CD14-positive monocyte (primary cell): ENCODE measurements at regions not wholly inside any gene's neighbourhood (a gene's known extent, or its start where the extent isn't known, plus 50 kb on each side); places are given as distances from the start of the nearest gene placed in this dataset.

ENCODE experiments used
- DNase-seq, 3 donors: peaks; one replicate each; pipeline ENCODE4 v3.0.0-alpha.2; 2011 to 2022
- H2AFZ ChIP-seq: 2 replicates; pipeline ENCODE4 v1.6.0; 2012; ENCODE audit warnings: mild to moderate bottlenecking, low read depth, low read length, inconsistent platforms; ENCODE audit not compliant: insufficient read depth, poor library complexity, severe bottlenecking
- H3K27ac ChIP-seq, 2 donors: 1 replicate in 1 of 2; 2 replicates in 1 of 2; pipeline ENCODE4 v1.5.1; 2012 to 2013; ENCODE audit warnings: low read length in 2 of 2, control low read depth in 1 of 2, inconsistent platforms in 1 of 2, low read depth in 1 of 2, mild to moderate bottlenecking in 1 of 2
- H3K27me3 ChIP-seq, 2 donors: one replicate each; pipeline versions ENCODE4 v1.6.0 to v1.6.1; 2011 to 2013; ENCODE audit warnings: low read length in 2 of 2; ENCODE audit not compliant: control insufficient read depth in 2 of 2, insufficient read depth in 2 of 2
- H3K36me3 ChIP-seq, 2 donors: replicated peaks in 1 of 2; 1 replicate in 1 of 2; 2 replicates in 1 of 2; pipeline versions ENCODE4 v1.5.1 to v1.6.1; 2012 to 2013; ENCODE audit warnings: low read length in 2 of 2, control low read depth in 1 of 2, inconsistent platforms in 1 of 2, mild to moderate bottlenecking in 1 of 2; ENCODE audit not compliant: insufficient read depth in 2 of 2, control insufficient read depth in 1 of 2
- H3K4me1 ChIP-seq, 2 donors: 1 replicate in 1 of 2; 2 replicates in 1 of 2; pipeline versions ENCODE4 v1.5.1 to v1.6.1; 2012 to 2013; ENCODE audit warnings: low read length in 2 of 2, control low read depth in 1 of 2, inconsistent platforms in 1 of 2, mild to moderate bottlenecking in 1 of 2, moderate library complexity in 1 of 2; ENCODE audit not compliant: insufficient read depth in 2 of 2, control insufficient read depth in 1 of 2
- H3K4me2 ChIP-seq: replicated peaks from 2 replicates; pipeline ENCODE3; 2012; ENCODE audit warnings: low read length, moderate library complexity, mild to moderate bottlenecking; ENCODE audit not compliant: poor library complexity, severe bottlenecking; ENCODE audit errors: extremely low read depth
- H3K4me3 ChIP-seq, 3 experiments: fragments of 200-600 bp in 1 of 3; sonication (generic) in 1 of 3; replicated peaks in 1 of 3; 1 replicate in 2 of 3; 2 replicates in 1 of 3; pipeline ENCODE4 v1.5.1; 2011 to 2013; ENCODE audit warnings: low read length in 3 of 3, mild to moderate bottlenecking in 3 of 3, control low read depth in 2 of 3, low read depth in 2 of 3, inconsistent platforms in 1 of 3, moderate library complexity in 1 of 3
- H3K79me2 ChIP-seq: 2 replicates; pipeline ENCODE4 v1.6.0; 2012; ENCODE audit warnings: mild to moderate bottlenecking, control low read depth, inconsistent platforms, low read length, moderate library complexity; ENCODE audit not compliant: insufficient read depth
- H3K9ac ChIP-seq: 2 replicates; pipeline ENCODE4 v1.6.0; 2017; ENCODE audit warnings: low read length, mild to moderate bottlenecking; ENCODE audit not compliant: insufficient read depth, poor library complexity, severe bottlenecking
- H3K9me3 ChIP-seq, 2 donors: replicated peaks in 1 of 2; 1 replicate in 1 of 2; 2 replicates in 1 of 2; pipeline versions ENCODE4 v1.5.1 to v1.6.1; 2012 to 2013; ENCODE audit warnings: low read length in 2 of 2, control low read depth in 1 of 2; ENCODE audit not compliant: control insufficient read depth in 1 of 2, insufficient read depth in 1 of 2
- H4K20me1 ChIP-seq: 2 replicates; pipeline ENCODE4 v1.6.0; 2012; ENCODE audit warnings: mild to moderate bottlenecking, low read length, control low read depth, moderate library complexity; ENCODE audit not compliant: insufficient read depth
- H3K27ac Mint-ChIP-seq, 7 donors: one replicate each; pipeline ENCODE4 v1.8.0; 2020; ENCODE audit warnings: mild to moderate bottlenecking in 7 of 7, mixed read lengths in 7 of 7, moderate library complexity in 6 of 7, inconsistent platforms in 2 of 7
- H3K27me3 Mint-ChIP-seq, 3 donors: one replicate each; pipeline ENCODE4 v1.8.0; 2021 to 2022; ENCODE audit warnings: low read depth in 3 of 3, mild to moderate bottlenecking in 3 of 3, mixed read lengths in 3 of 3, moderate library complexity in 3 of 3, inconsistent platforms in 1 of 3
- H3K36me3 Mint-ChIP-seq, 2 donors: one replicate each; pipeline ENCODE4 v1.8.0; 2020; ENCODE audit warnings: mixed read lengths in 2 of 2, inconsistent platforms in 1 of 2, mild to moderate bottlenecking in 1 of 2
- H3K4me1 Mint-ChIP-seq: one replicate; pipeline ENCODE4 v1.8.0; 2020; ENCODE audit warnings: mild to moderate bottlenecking, mixed read lengths
- H3K4me3 Mint-ChIP-seq, 2 donors: one replicate each; pipeline ENCODE4 v1.8.0; 2020; ENCODE audit warnings: mild to moderate bottlenecking in 2 of 2, mixed read lengths in 2 of 2, moderate library complexity in 1 of 2
- H3K9me3 Mint-ChIP-seq, 7 donors: one replicate each; pipeline ENCODE4 v1.8.0; 2020 to 2022; ENCODE audit warnings: mixed read lengths in 7 of 7, mild to moderate bottlenecking in 6 of 7, moderate library complexity in 6 of 7, inconsistent platforms in 2 of 7
- CTCF ChIP-seq: fragments of 200-600 bp; IDR thresholded peaks from one replicate; pipeline ENCODE4 v1.8.0; 2022; ENCODE audit warnings: antibody characterized with exemption, mild to moderate bottlenecking
- WGBS: methylation state at CpG from one replicate; pipeline ENCODE4 v1.1.5; 2013; ENCODE audit warnings: missing lambda C conversion rate; ENCODE audit not compliant: insufficient coverage; 5-methylcytosine and 5-hydroxymethylcytosine counted together
- intact Hi-C, 2 donors: fragments of 100-400 bp; cut with micrococcal nuclease; formaldehyde crosslinking; loops; one replicate each; pipeline versions ENCODE4 v1.15.0 to v1.15.1; 2023

- Mint-ChIP-seq H3K4me1 (no peaks in the 10 kb centered on the region), H3K36me3 (no peaks in the 10 kb centered on the region), H3K27me3 (peaks cover 0 to 2% (median 1%) of the 10 kb centered on the region in 3 donors), H3K9me3 (peaks cover 0 to 2% (median 0%) of the 10 kb centered on the region in 7 donors), H3K27ac (no peak overlapping the region), H3K4me3 (no peak overlapping the region)
- Histone ChIP-seq H4K20me1 (no peaks in the 10 kb centered on the region), H3K27ac (no peak overlapping the region), H3K9ac (no peak overlapping the region), H3K9me3 (peaks cover 0 to 2% of the 10 kb centered on the region in 2 donors), H3K4me1 (no peaks in the 10 kb centered on the region), H3K4me3 (no peak overlapping the region), H3K79me2 (no peaks in the 10 kb centered on the region), H3K4me2 (no peak overlapping the region), H3K27me3 (no peaks in the 10 kb centered on the region), H2AFZ (no peak overlapping the region), H3K36me3 (no peaks in the 10 kb centered on the region)
- no peak for DNase-seq
- no peak for TF ChIP-seq CTCF
- WGBS = 80% methylated on average over 1 of the region's 5 CpGs
- intact Hi-C loops = no loop called here
These were observed 1168.7 kb upstream of the SEMA6A start for GRCh38 chr5:117743337-117743736.

GRCh38 chr5:117741655-117742206 is 1167.1 kb upstream of the SEMA6A start:
- Histone ChIP-seq H3K4me3 (no peak overlapping the region), H3K36me3 (no peaks in the 10 kb centered on the region), H3K79me2 (no peaks in the 10 kb centered on the region), H3K27me3 (no peaks in the 10 kb centered on the region), H3K4me2 (no peak overlapping the region), H3K27ac (no peak overlapping the region), H3K9me3 (no peaks in the 10 kb centered on the region), H4K20me1 (no peaks in the 10 kb centered on the region), H3K9ac (no peak overlapping the region), H3K4me1 (no peaks in the 10 kb centered on the region), H2AFZ (no peak overlapping the region)
- intact Hi-C loops = no loop called here
- Mint-ChIP-seq H3K4me3 (no peak overlapping the region), H3K9me3 (peaks cover 0 to 8% (median 0%) of the 10 kb centered on the region in 7 donors), H3K36me3 (no peaks in the 10 kb centered on the region), H3K4me1 (no peaks in the 10 kb centered on the region), H3K27ac (peak overlapping the region in 1 of 7 donors; percentile 80), H3K27me3 (peaks cover 0 to 3% (median 0%) of the 10 kb centered on the region in 3 donors)
- 81% methylated on average over 1 of the region's 1 CpG for WGBS
- DNase-seq = no peak
- no peak for TF ChIP-seq CTCF
